Tibial artery (tissue), 4 donors: ENCODE measurements at regions not wholly inside any gene's neighbourhood (a gene's known extent, or its start where the extent isn't known, plus 50 kb on each side); places are given as distances from the start of the nearest gene placed in this dataset.

ENCODE experiments used
- DNase-seq, 2 donors: peaks; one replicate each; pipeline ENCODE4 v3.0.0-alpha.2; 2019
- H3K27ac ChIP-seq, 2 donors: fragments of 200-600 bp; sonication (generic) in 1 of 2; 1 replicate in 1 of 2; 2 replicates in 1 of 2; pipeline ENCODE4 v1.5.1; 2018 to 2019; ENCODE audit warnings: mild to moderate bottlenecking in 1 of 2
- H3K27me3 ChIP-seq, 2 donors: fragments of 200-600 bp; sonication (generic) in 1 of 2; one replicate each; pipeline versions ENCODE4 v1.5.1 to v1.6.0; 2016 to 2019
- H3K36me3 ChIP-seq, 3 donors: fragments of 200-600 bp; sonication (generic) in 2 of 3; one replicate each; pipeline ENCODE4 v1.5.1; 2016 to 2019; ENCODE audit warnings: mild to moderate bottlenecking in 2 of 3
- H3K4me1 ChIP-seq, 4 donors: fragments of 200-600 bp; sonication (generic) in 2 of 4; 1 replicate in 3 of 4; 2 replicates in 1 of 4; pipeline ENCODE4 v1.5.1; 2016 to 2019
- H3K4me3 ChIP-seq, 2 donors: fragments of 200-600 bp; sonication (generic) in 1 of 2; 1 replicate in 1 of 2; 2 replicates in 1 of 2; pipeline ENCODE4 v1.5.1; 2018 to 2019; ENCODE audit warnings: mild to moderate bottlenecking in 2 of 2
- H3K9me3 ChIP-seq, 3 donors: fragments of 200-600 bp; sonication (generic) in 1 of 3; one replicate each; pipeline ENCODE4 v1.5.1; 2016 to 2019
- intact Hi-C: fragments of 100-400 bp; cut with DNase I; formaldehyde crosslinking; loops from one replicate; pipeline ENCODE4 v1.15.0; 2023; ENCODE audit warnings: low total_unique reads
- TF ChIP-seq, protein P1 (sequence below), 2 experiments: fragments of 200-600 bp in 1 of 2; fragments of 450-650 bp in 1 of 2; IDR thresholded peaks; one replicate each; pipeline ENCODE4 v1.5.1; 2017 to 2019; ENCODE audit warnings: antibody characterized with exemption in 2 of 2, mild to moderate bottlenecking in 1 of 2, moderate library complexity in 1 of 2

DNA sequence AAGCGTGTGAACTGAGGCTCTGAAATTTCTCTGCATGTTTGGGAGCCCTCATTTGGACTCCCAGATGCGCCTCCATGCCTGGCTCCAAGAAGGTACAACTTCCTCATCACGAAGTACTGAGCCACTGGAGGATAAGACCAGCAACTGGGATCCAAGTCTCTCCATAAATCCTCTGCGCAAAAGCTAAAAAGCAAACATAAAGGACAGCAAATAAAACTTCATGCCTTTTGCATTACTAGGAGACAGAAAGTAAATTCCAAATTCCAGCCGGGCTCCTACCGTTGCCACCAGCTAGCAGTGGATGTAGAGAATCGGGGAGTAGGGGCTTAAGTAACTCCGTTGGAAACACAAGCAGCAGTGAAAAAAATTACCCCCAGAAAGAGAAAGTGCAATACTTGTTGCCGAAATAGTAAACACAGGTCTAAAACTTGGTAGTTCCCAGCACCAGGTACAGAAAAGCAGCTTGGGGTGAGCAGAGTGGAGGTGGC, 477.1 kb upstream of the TENM3 start:
- Histone ChIP-seq H3K27me3 (no peaks in the 10 kb centered on the region), H3K4me3 (no peak overlapping the region), H3K4me1 (no peaks in the 10 kb centered on the region), H3K27ac (no peak overlapping the region), H3K36me3 (no peaks in the 10 kb centered on the region), H3K9me3 (no peaks in the 10 kb centered on the region)
- no peak for DNase-seq
- intact Hi-C loops = no loop called here
- TF ChIP-seq, protein P1, sequence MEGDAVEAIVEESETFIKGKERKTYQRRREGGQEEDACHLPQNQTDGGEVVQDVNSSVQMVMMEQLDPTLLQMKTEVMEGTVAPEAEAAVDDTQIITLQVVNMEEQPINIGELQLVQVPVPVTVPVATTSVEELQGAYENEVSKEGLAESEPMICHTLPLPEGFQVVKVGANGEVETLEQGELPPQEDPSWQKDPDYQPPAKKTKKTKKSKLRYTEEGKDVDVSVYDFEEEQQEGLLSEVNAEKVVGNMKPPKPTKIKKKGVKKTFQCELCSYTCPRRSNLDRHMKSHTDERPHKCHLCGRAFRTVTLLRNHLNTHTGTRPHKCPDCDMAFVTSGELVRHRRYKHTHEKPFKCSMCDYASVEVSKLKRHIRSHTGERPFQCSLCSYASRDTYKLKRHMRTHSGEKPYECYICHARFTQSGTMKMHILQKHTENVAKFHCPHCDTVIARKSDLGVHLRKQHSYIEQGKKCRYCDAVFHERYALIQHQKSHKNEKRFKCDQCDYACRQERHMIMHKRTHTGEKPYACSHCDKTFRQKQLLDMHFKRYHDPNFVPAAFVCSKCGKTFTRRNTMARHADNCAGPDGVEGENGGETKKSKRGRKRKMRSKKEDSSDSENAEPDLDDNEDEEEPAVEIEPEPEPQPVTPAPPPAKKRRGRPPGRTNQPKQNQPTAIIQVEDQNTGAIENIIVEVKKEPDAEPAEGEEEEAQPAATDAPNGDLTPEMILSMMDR (IDR thresholded peaks at IDR 0.05) = no peak

GRCh38 chr4:181770971-181771370, 472.2 kb upstream of the TENM3 start:
- Histone ChIP-seq H3K4me1 (no peaks in the 10 kb centered on the region), H3K27me3 (no peaks in the 10 kb centered on the region), H3K27ac (no peak overlapping the region), H3K4me3 (no peak overlapping the region), H3K9me3 (no peaks in the 10 kb centered on the region), H3K36me3 (no peaks in the 10 kb centered on the region)
- TF ChIP-seq, protein P1 (IDR thresholded peaks at IDR 0.05) = no peak
- DNase-seq = no peak
- intact Hi-C loops = no loop called here

- no peaks in the 10 kb centered on the region for H3K9me3 ChIP-seq
- no peak overlapping the region for H3K27ac ChIP-seq
- intact Hi-C loops = no loop called here
- H3K36me3 ChIP-seq = no peaks in the 10 kb centered on the region
- H3K27me3 ChIP-seq = no peaks in the 10 kb centered on the region
- no peaks in the 10 kb centered on the region for H3K4me1 ChIP-seq
- DNase-seq = no peak
- no peak overlapping the region for H3K4me3 ChIP-seq
- TF ChIP-seq, protein P1 (IDR thresholded peaks at IDR 0.05) = no peak
Measured at GRCh38 chr4:181775298-181775697, 467.9 kb upstream of the TENM3 start.

- Histone ChIP-seq H3K4me1 (no peaks in the 10 kb centered on the region), H3K4me3 (no peak overlapping the region), H3K27me3 (no peaks in the 10 kb centered on the region), H3K27ac (no peak overlapping the region), H3K9me3 (peaks cover 0 to 6% (median 0%) of the 10 kb centered on the region in 3 donors), H3K36me3 (no peaks in the 10 kb centered on the region)
- TF ChIP-seq, protein P1 (IDR thresholded peaks at IDR 0.05) = no peak
- no peak for DNase-seq
- intact Hi-C loops = no loop called here
Measured at GRCh38 chr4:181776264-181777054, 466.7 kb upstream of the TENM3 start.

GRCh38 chr4:181777518-181777917, 465.7 kb upstream of the TENM3 start:
- intact Hi-C loops = no loop called here
- Histone ChIP-seq H3K4me1 (no peaks in the 10 kb centered on the region), H3K9me3 (peaks cover 0 to 6% (median 0%) of the 10 kb centered on the region in 3 donors), H3K27me3 (no peaks in the 10 kb centered on the region), H3K27ac (no peak overlapping the region), H3K4me3 (no peak overlapping the region), H3K36me3 (no peaks in the 10 kb centered on the region)
- TF ChIP-seq, protein P1 (IDR thresholded peaks at IDR 0.05) = no peak
- no peak for DNase-seq
